ENCODE measurements at regions not wholly inside any gene's neighbourhood (a gene's known extent, or its start where the extent isn't known, plus 50 kb on each side); places are given as distances from the start of the nearest gene placed in this dataset.

DNA sequence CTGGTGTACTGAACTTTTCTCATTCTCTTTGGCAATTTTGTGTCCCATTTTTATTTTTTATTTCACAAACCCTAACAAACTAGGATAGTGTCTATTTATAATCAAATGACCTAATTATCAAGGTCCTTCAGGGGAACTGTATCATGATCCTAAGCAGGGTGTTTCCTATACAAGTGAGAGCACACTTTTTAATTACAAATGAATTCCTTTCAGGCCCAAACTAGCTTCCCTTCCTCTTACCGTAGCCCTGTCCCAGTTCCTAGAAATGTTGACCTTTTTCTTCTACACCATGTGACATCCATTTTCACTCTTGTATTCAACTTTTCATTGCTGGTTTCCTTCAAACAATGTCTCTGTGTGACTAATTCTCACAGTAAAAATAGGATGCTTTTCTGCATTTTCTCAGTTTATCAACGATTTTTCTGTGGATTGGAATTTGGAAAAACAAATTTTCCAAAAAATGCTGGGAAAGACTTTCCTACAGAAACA, 411.4 kb downstream of the CCDC91 start:
- TF ChIP-seq GABPA (IDR thresholded peaks at IDR 0.05; ENCODE audit: low read depth) (no peak), SPI1 (IDR thresholded peaks at IDR 0.05; ENCODE audit: borderline replicate concordance, low read depth) (no peak), POLR2AphosphoS5 (IDR thresholded peaks at IDR 0.05; ENCODE audit: low read depth) (no peak), CTCF (IDR thresholded peaks at IDR 0.05; ENCODE audit: insufficient read depth, low read length) (no peak)
- TF ChIP-seq, protein P1, sequence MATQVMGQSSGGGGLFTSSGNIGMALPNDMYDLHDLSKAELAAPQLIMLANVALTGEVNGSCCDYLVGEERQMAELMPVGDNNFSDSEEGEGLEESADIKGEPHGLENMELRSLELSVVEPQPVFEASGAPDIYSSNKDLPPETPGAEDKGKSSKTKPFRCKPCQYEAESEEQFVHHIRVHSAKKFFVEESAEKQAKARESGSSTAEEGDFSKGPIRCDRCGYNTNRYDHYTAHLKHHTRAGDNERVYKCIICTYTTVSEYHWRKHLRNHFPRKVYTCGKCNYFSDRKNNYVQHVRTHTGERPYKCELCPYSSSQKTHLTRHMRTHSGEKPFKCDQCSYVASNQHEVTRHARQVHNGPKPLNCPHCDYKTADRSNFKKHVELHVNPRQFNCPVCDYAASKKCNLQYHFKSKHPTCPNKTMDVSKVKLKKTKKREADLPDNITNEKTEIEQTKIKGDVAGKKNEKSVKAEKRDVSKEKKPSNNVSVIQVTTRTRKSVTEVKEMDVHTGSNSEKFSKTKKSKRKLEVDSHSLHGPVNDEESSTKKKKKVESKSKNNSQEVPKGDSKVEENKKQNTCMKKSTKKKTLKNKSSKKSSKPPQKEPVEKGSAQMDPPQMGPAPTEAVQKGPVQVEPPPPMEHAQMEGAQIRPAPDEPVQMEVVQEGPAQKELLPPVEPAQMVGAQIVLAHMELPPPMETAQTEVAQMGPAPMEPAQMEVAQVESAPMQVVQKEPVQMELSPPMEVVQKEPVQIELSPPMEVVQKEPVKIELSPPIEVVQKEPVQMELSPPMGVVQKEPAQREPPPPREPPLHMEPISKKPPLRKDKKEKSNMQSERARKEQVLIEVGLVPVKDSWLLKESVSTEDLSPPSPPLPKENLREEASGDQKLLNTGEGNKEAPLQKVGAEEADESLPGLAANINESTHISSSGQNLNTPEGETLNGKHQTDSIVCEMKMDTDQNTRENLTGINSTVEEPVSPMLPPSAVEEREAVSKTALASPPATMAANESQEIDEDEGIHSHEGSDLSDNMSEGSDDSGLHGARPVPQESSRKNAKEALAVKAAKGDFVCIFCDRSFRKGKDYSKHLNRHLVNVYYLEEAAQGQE (IDR thresholded peaks at IDR 0.05; ENCODE audit: insufficient replicate concordance, low read depth) = no peak
- H3K27ac ChIP-seq (replicated peaks) = no peak overlapping the region
- H3K4me3 ChIP-seq (replicated peaks; ENCODE audit: insufficient read depth, low read length) = no peak overlapping the region
- H3K27me3 ChIP-seq (ENCODE audit: insufficient read depth, poor library complexity, severe bottlenecking) = no peaks in the 10 kb centered on the region
- no peak for DNase-seq (ENCODE audit: low read depth in 1 of 2, low spot score in 1 of 2)

GRCh38 chr12:28602786-28603185, 412.5 kb downstream of the CCDC91 start:
- H3K4me3 ChIP-seq (replicated peaks; ENCODE audit: insufficient read depth, low read length) = no peak overlapping the region
- H3K27me3 ChIP-seq (ENCODE audit: insufficient read depth, poor library complexity, severe bottlenecking) = no peaks in the 10 kb centered on the region
- H3K27ac ChIP-seq (replicated peaks) = no peak overlapping the region
- DNase-seq (ENCODE audit: low read depth in 1 of 2, low spot score in 1 of 2) = no peak
- TF ChIP-seq CTCF (IDR thresholded peaks at IDR 0.05; ENCODE audit: insufficient read depth, low read length) (no peak), SPI1 (IDR thresholded peaks at IDR 0.05; ENCODE audit: borderline replicate concordance, low read depth) (no peak), POLR2AphosphoS5 (IDR thresholded peaks at IDR 0.05; ENCODE audit: low read depth) (no peak), GABPA (IDR thresholded peaks at IDR 0.05; ENCODE audit: low read depth) (no peak)
- TF ChIP-seq, protein P1 (IDR thresholded peaks at IDR 0.05; ENCODE audit: insufficient replicate concordance, low read depth) = no peak

- no peak for DNase-seq (ENCODE audit: low read depth in 1 of 2, low spot score in 1 of 2)
- no peak overlapping the region for H3K4me3 ChIP-seq (replicated peaks; ENCODE audit: insufficient read depth, low read length)
- no peaks in the 10 kb centered on the region for H3K27me3 ChIP-seq (ENCODE audit: insufficient read depth, poor library complexity, severe bottlenecking)
- no peak overlapping the region for H3K27ac ChIP-seq (replicated peaks)
- TF ChIP-seq, protein P1 (IDR thresholded peaks at IDR 0.05; ENCODE audit: insufficient replicate concordance, low read depth) = no peak
- TF ChIP-seq POLR2AphosphoS5 (IDR thresholded peaks at IDR 0.05; ENCODE audit: low read depth) = no peak
These were observed 413.0 kb downstream of the CCDC91 start for GRCh38 chr12:28603239-28603638.

Data from HL-60 (cell line).